ENCODE measurements at regions not wholly inside any gene's neighbourhood (a gene's known extent, or its start where the extent isn't known, plus 50 kb on each side); places are given as distances from the start of the nearest gene placed in this dataset.

DNA sequence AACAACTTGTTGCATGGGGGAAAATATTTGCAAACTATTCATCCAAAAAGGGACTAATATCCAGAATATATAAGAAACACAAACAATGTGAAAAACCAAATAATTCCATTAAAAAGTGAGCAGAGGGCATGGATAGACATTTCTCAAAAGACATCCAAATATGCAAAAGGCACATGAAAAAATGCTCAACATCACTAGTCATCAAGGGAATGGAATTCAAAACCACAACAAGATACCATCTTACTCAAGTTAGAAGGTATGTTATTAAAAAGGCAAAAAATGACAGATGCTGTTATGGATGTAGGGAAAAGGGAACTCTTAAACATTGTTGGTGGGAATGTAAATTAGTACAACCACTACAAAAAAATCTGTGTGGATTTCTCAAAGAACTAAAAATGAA lies 396.5 kb downstream of the CCDC85A start:
- no peak for DNase-seq
- H3K9ac ChIP-seq: no peak overlapping the region; the same call in 1 of the 2 replicates
- H3K4me1 ChIP-seq (ENCODE audit: control insufficient read depth in 1 of 2, insufficient read depth in 2 of 2, low read depth in 1 of 2, low read length in 1 of 2): peaks cover 0 to 7% of the 10 kb centered on the region in 2 experiments; a peak in 1 of 4 replicates
- peaks cover 29% of the 10 kb centered on the region for H3K9me3 ChIP-seq
- H3K4me2 ChIP-seq: no peak overlapping the region
- ChIA-PET CTCF (no interaction called here), POLR2A (no interaction called here)
- H3K27ac ChIP-seq (ENCODE audit: low read depth in 2 of 2, low read length in 1 of 2): peak overlapping the region; percentile 71 to 86; a peak in 3 of 4 replicates
- no peak overlapping the region for H3K4me3 ChIP-seq (ENCODE audit: low read depth in 2 of 2, low read length in 1 of 2)
- no peaks in the 10 kb centered on the region for H4K20me1 ChIP-seq (ENCODE audit: insufficient read depth)
- peaks cover 39% of the 10 kb centered on the region for H3K79me2 ChIP-seq (ENCODE audit: insufficient read depth)
- H3K9me2 ChIP-seq: no peaks in the 10 kb centered on the region; the same call in 1 of the 2 replicates
- peaks cover 0 to 57% of the 10 kb centered on the region in 2 experiments for H3K36me3 ChIP-seq (replicated peaks in 1 of 2; ENCODE audit: control insufficient read depth in 1 of 2, insufficient read depth in 2 of 2, low read length in 1 of 2)
- H3K27me3 ChIP-seq (ENCODE audit: insufficient read depth): no peaks in the 10 kb centered on the region
- H3F3A ChIP-seq (replicated peaks; ENCODE audit: insufficient read depth): peaks cover 62% of the 10 kb centered on the region
- H2AFZ ChIP-seq (ENCODE audit: low read depth): no peak overlapping the region
- TF ChIP-seq USF1 (IDR thresholded peaks at IDR 0.05; ENCODE audit: borderline replicate concordance, low read depth): no peak
- TF ChIP-seq RFX5 (IDR thresholded peaks at IDR 0.05; ENCODE audit: low read length): no peak
- peak; percentile 80 for TF ChIP-seq MEF2A (IDR thresholded peaks at IDR 0.05; ENCODE audit: borderline replicate concordance, low read depth)
- TF ChIP-seq RCOR1 (IDR thresholded peaks at IDR 0.05; ENCODE audit: low read length): no peak
- no peak for TF ChIP-seq CTCF (IDR thresholded peaks at IDR 0.05)
- TF ChIP-seq SMC3 (IDR thresholded peaks at IDR 0.05; ENCODE audit: low read depth, low read length): no peak
- peak; percentile 73 for TF ChIP-seq MAX (IDR thresholded peaks at IDR 0.05; ENCODE audit: low read depth)
- TF ChIP-seq TAF1 (IDR thresholded peaks at IDR 0.05; ENCODE audit: borderline replicate concordance, low read depth, low read length): no peak
- TF ChIP-seq RXRA (IDR thresholded peaks at IDR 0.05; ENCODE audit: borderline replicate concordance, low read depth): peak; percentile 87
- no peak for TF ChIP-seq CHD2 (IDR thresholded peaks at IDR 0.05; ENCODE audit: low read length, partially characterized antibody)
- TF ChIP-seq EP300 (IDR thresholded peaks at IDR 0.05; ENCODE audit: borderline replicate concordance in 1 of 2, low read depth in 1 of 2, low read length in 1 of 2): peak; percentile 64 to 99
- peak; percentile 93 for TF ChIP-seq FOXM1 (IDR thresholded peaks at IDR 0.05; ENCODE audit: low read depth)
- TF ChIP-seq RAD21 (IDR thresholded peaks at IDR 0.05; ENCODE audit: low read length): no peak
- peak; percentile 97 for TF ChIP-seq TCF12 (IDR thresholded peaks at IDR 0.05)
- 0 out of 2 replicates have a peak, but pooled peaks have one; percentile 7 for TF ChIP-seq ELF1 (IDR thresholded peaks at IDR 0.05)
- TF ChIP-seq POLR2AphosphoS5 (IDR thresholded peaks at IDR 0.05; ENCODE audit: low read depth, low read length): peak; percentile 71; the same call in 1 of the 2 replicates
- TF ChIP-seq, protein P1, sequence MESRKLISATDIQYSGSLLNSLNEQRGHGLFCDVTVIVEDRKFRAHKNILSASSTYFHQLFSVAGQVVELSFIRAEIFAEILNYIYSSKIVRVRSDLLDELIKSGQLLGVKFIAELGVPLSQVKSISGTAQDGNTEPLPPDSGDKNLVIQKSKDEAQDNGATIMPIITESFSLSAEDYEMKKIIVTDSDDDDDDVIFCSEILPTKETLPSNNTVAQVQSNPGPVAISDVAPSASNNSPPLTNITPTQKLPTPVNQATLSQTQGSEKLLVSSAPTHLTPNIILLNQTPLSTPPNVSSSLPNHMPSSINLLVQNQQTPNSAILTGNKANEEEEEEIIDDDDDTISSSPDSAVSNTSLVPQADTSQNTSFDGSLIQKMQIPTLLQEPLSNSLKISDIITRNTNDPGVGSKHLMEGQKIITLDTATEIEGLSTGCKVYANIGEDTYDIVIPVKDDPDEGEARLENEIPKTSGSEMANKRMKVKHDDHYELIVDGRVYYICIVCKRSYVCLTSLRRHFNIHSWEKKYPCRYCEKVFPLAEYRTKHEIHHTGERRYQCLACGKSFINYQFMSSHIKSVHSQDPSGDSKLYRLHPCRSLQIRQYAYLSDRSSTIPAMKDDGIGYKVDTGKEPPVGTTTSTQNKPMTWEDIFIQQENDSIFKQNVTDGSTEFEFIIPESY (IDR thresholded peaks at IDR 0.05; ENCODE audit: borderline replicate concordance, low read depth): peak; percentile 57; the same call in 1 of the 2 replicates
- TF ChIP-seq JUND (IDR thresholded peaks at IDR 0.05): peak; percentile 98
- TF ChIP-seq FOSL2 (IDR thresholded peaks at IDR 0.05; ENCODE audit: borderline replicate concordance, low read depth): peak; percentile 89
- peak; percentile 99 for TF ChIP-seq TEAD4 (IDR thresholded peaks at IDR 0.05; ENCODE audit: borderline replicate concordance, insufficient read depth)
- TF ChIP-seq REST (IDR thresholded peaks at IDR 0.05; ENCODE audit: low read depth, low read length): no peak
- TF ChIP-seq FOXJ3 (CRISPR knock-in tag; IDR thresholded peaks at IDR 0.05): no peak
- TF ChIP-seq, protein P2, sequence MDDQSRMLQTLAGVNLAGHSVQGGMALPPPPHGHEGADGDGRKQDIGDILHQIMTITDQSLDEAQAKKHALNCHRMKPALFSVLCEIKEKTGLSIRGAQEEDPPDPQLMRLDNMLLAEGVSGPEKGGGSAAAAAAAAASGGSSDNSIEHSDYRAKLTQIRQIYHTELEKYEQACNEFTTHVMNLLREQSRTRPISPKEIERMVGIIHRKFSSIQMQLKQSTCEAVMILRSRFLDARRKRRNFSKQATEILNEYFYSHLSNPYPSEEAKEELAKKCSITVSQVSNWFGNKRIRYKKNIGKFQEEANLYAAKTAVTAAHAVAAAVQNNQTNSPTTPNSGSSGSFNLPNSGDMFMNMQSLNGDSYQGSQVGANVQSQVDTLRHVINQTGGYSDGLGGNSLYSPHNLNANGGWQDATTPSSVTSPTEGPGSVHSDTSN (IDR thresholded peaks at IDR 0.05): peak; percentile 96
- TF ChIP-seq NFIC (IDR thresholded peaks at IDR 0.05; ENCODE audit: borderline replicate concordance): peak; percentile 80; the same call in 1 of the 2 replicates
- TF ChIP-seq, protein P3, sequence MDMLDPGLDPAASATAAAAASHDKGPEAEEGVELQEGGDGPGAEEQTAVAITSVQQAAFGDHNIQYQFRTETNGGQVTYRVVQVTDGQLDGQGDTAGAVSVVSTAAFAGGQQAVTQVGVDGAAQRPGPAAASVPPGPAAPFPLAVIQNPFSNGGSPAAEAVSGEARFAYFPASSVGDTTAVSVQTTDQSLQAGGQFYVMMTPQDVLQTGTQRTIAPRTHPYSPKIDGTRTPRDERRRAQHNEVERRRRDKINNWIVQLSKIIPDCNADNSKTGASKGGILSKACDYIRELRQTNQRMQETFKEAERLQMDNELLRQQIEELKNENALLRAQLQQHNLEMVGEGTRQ (IDR thresholded peaks at IDR 0.05; ENCODE audit: borderline replicate concordance, low read depth, low read length): no peak
